ENCODE measurements at regions not wholly inside any gene's neighbourhood (a gene's known extent, or its start where the extent isn't known, plus 50 kb on each side); places are given as distances from the start of the nearest gene placed in this dataset.

DNA sequence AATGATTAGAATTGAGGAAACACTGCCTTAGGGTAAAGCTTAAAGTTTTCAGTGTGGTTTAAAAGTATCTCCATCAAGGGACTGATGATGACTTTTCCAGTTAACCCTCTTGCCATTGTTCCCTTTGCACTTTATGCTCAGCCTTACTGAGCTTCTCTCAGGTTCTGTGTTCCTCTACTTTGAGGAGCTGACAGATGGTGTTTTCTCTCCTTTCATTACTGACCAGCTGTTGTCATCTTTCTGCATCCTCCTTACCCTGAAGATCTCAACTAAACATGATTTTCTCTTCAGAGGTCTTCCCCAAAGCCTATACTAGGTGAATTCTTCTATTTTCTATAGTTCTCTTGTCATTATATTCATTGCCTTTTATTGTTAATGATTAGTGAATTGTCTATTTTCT, 475.6 kb upstream of the SYNCRIP start:
- Mint-ChIP-seq H3K36me3 (ENCODE audit: insufficient read depth in 1 of 3, low read depth in 3 of 3) (no peaks in the 10 kb centered on the region), H3K9me3 (peaks cover 0 to 6% of the 10 kb centered on the region in 2 experiments; a peak in 1 of 5 replicates), H3K4me3 (no peak overlapping the region), H3K4me1 (peaks cover 0 to 5% of the 10 kb centered on the region in 2 experiments; a peak in 1 of 4 replicates), H3K27ac (no peak overlapping the region), H3K27me3 (ENCODE audit: low read depth) (no peaks in the 10 kb centered on the region)
- H3K9me3 ChIP-seq (ENCODE audit: control insufficient read depth, low read depth, low read length) = no peaks in the 10 kb centered on the region
- H2AK5ac ChIP-seq (ENCODE audit: insufficient read length, low read length) = no peak overlapping the region
- H3K23ac ChIP-seq (ENCODE audit: insufficient read length, low read depth, low read length) = no peak overlapping the region
- H2AFZ ChIP-seq (ENCODE audit: low read length) = no peak overlapping the region
- H4K20me1 ChIP-seq (ENCODE audit: control insufficient read depth, insufficient read depth, insufficient read length) = no peaks in the 10 kb centered on the region
- H3K27me3 ChIP-seq (ENCODE audit: insufficient read depth, low read length) = no peaks in the 10 kb centered on the region
- H3K9ac ChIP-seq (ENCODE audit: extremely low read depth, insufficient read length, low read length) = no peak overlapping the region
- no peaks in the 10 kb centered on the region for H3K79me2 ChIP-seq (ENCODE audit: insufficient read depth, low read length)
- no peak overlapping the region for H3K18ac ChIP-seq (ENCODE audit: insufficient read length, low read depth, low read length)
- H2BK12ac ChIP-seq (ENCODE audit: insufficient read length, low read depth, low read length) = no peak overlapping the region
- no peaks in the 10 kb centered on the region for H3K4me1 ChIP-seq (ENCODE audit: insufficient read depth, low read length)
- no peak overlapping the region for H3K27ac ChIP-seq (ENCODE audit: insufficient read length, low read depth, low read length)
- no peak overlapping the region for H3K4me2 ChIP-seq (ENCODE audit: insufficient read depth, insufficient read length, low read length)
- H3K56ac ChIP-seq (ENCODE audit: insufficient read length, low read depth, low read length) = no peak overlapping the region
- H3K79me1 ChIP-seq (ENCODE audit: insufficient read depth, low read depth, low read length, poor library complexity, severe bottlenecking) = no peaks in the 10 kb centered on the region
- TF ChIP-seq, protein P1, sequence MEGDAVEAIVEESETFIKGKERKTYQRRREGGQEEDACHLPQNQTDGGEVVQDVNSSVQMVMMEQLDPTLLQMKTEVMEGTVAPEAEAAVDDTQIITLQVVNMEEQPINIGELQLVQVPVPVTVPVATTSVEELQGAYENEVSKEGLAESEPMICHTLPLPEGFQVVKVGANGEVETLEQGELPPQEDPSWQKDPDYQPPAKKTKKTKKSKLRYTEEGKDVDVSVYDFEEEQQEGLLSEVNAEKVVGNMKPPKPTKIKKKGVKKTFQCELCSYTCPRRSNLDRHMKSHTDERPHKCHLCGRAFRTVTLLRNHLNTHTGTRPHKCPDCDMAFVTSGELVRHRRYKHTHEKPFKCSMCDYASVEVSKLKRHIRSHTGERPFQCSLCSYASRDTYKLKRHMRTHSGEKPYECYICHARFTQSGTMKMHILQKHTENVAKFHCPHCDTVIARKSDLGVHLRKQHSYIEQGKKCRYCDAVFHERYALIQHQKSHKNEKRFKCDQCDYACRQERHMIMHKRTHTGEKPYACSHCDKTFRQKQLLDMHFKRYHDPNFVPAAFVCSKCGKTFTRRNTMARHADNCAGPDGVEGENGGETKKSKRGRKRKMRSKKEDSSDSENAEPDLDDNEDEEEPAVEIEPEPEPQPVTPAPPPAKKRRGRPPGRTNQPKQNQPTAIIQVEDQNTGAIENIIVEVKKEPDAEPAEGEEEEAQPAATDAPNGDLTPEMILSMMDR (conservative IDR thresholded peaks at IDR 0.05) = no peak
- no peak overlapping the region for H4K91ac ChIP-seq (ENCODE audit: insufficient read length, low read depth, low read length)
- DNase-seq = no peak
- H2BK5ac ChIP-seq (ENCODE audit: insufficient read length, low read length) = no peak overlapping the region
- H4K8ac ChIP-seq (replicated peaks; ENCODE audit: insufficient read length, low read depth, low read length) = no peak overlapping the region
- no peak overlapping the region for H2BK15ac ChIP-seq (ENCODE audit: low read depth, low read length)
- no peak overlapping the region for H3K4ac ChIP-seq (ENCODE audit: low read depth, low read length)
- H3T11ph ChIP-seq (ENCODE audit: low read length) = no peak overlapping the region
- H4K5ac ChIP-seq (ENCODE audit: insufficient read length, low read depth, low read length) = no peak overlapping the region
- no peak overlapping the region for H2BK20ac ChIP-seq (ENCODE audit: low read depth, low read length, poor library complexity, severe bottlenecking)
- no peak overlapping the region for H2BK120ac ChIP-seq (ENCODE audit: low read depth, low read length, poor library complexity, severe bottlenecking)
- no peaks in the 10 kb centered on the region for H3K23me2 ChIP-seq (ENCODE audit: insufficient read length, low read depth, low read length, poor library complexity, severe bottlenecking)
- H3K14ac ChIP-seq (ENCODE audit: insufficient read depth, low read length) = no peak overlapping the region
